Suprapubic skin (tissue), 4 donors: ENCODE measurements at regions not wholly inside any gene's neighbourhood (a gene's known extent, or its start where the extent isn't known, plus 50 kb on each side); places are given as distances from the start of the nearest gene placed in this dataset.

Source experiments
- DNase-seq, 2 donors: peaks; one replicate each; pipeline ENCODE4 v3.0.0-alpha.2; 2019; ENCODE audit warnings: low spot score in 2 of 2
- H3K27ac ChIP-seq: fragments of 200-600 bp; sonication (generic); one replicate; pipeline ENCODE4 v1.5.1; 2019
- H3K27me3 ChIP-seq: fragments of 200-600 bp; sonication (generic); one replicate; pipeline ENCODE4 v1.5.1; 2019
- H3K36me3 ChIP-seq: fragments of 200-600 bp; sonication (generic); one replicate; pipeline ENCODE4 v1.5.1; 2019
- H3K4me1 ChIP-seq: fragments of 200-600 bp; sonication (generic); one replicate; pipeline ENCODE4 v1.5.1; 2019
- H3K4me3 ChIP-seq: fragments of 200-600 bp; sonication (generic); one replicate; pipeline ENCODE4 v1.5.1; 2019; ENCODE audit warnings: mild to moderate bottlenecking
- H3K9me3 ChIP-seq: fragments of 200-600 bp; sonication (generic); one replicate; pipeline ENCODE4 v1.5.1; 2019
- CTCF ChIP-seq, 2 donors: fragments of 200-600 bp in 1 of 2; fragments of 450-650 bp in 1 of 2; sonication (generic) in 1 of 2; IDR thresholded peaks; one replicate each; pipeline ENCODE4 v1.5.1; 2016 to 2019; ENCODE audit warnings: antibody characterized with exemption in 2 of 2, mild to moderate bottlenecking in 1 of 2, moderate library complexity in 1 of 2
- EP300 ChIP-seq: sonication (generic); formaldehyde crosslinking; IDR thresholded peaks from one replicate; pipeline ENCODE4 v1.6.1; 2017; ENCODE audit warnings: antibody characterized with exemption
- POLR2A ChIP-seq, 2 donors: fragments of 450-650 bp; IDR thresholded peaks; one replicate each; pipeline ENCODE4 v1.6.1; 2017; ENCODE audit warnings: antibody characterized with exemption in 2 of 2, mild to moderate bottlenecking in 2 of 2, moderate library complexity in 2 of 2
- POLR2AphosphoS5 ChIP-seq, 3 donors: sonication (generic); formaldehyde crosslinking; IDR thresholded peaks; one replicate each; pipeline ENCODE4 v1.6.1; 2017; ENCODE audit warnings: antibody characterized with exemption in 3 of 3
- WGBS: methylation state at CpG from one replicate; pipeline ENCODE4 v1.1.5; 2018; 5-methylcytosine and 5-hydroxymethylcytosine counted together

- Histone ChIP-seq H3K27ac (no peak overlapping the region), H3K36me3 (no peaks in the 10 kb centered on the region), H3K4me3 (no peak overlapping the region), H3K27me3 (no peaks in the 10 kb centered on the region), H3K9me3 (no peaks in the 10 kb centered on the region), H3K4me1 (peaks cover 2% of the 10 kb centered on the region)
- no peak for TF ChIP-seq EP300
- TF ChIP-seq POLR2AphosphoS5 (IDR thresholded peaks at IDR 0.05): no peak
- TF ChIP-seq CTCF (IDR thresholded peaks at IDR 0.05): no peak
- no peak for TF ChIP-seq POLR2A (IDR thresholded peaks at IDR 0.05)
- 89% methylated on average over 3 of the region's 3 CpGs for WGBS
- DNase-seq: no peak
These were observed 252.9 kb upstream of the CBLB start for GRCh38 chr3:106121491-106122289.

DNA sequence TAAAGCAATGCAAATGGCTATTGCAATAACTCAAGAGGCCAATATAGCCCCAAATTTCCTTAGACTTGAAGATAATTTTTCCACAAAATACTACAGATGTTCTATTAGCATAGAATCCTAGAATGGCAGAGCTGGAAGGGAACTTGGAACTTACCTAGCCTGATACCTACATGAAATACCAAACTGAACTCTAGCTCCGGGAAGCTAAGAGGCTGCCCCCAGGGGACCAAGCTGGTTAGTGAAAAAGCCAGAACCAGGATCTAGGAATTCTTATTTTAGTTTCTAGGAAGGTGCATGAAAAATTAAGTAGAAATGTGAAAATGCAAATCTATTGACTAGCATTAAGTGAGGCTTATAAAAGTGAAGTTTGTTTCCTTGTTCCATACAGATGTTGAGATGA is 256.0 kb upstream of the CBLB start:
- Histone ChIP-seq H3K27ac (no peak overlapping the region), H3K4me1 (peaks cover 2% of the 10 kb centered on the region), H3K27me3 (no peaks in the 10 kb centered on the region), H3K9me3 (no peaks in the 10 kb centered on the region), H3K36me3 (no peaks in the 10 kb centered on the region), H3K4me3 (no peak overlapping the region)
- DNase-seq: no peak
- TF ChIP-seq CTCF (IDR thresholded peaks at IDR 0.05) (no peak), POLR2AphosphoS5 (IDR thresholded peaks at IDR 0.05) (no peak), EP300 (no peak), POLR2A (IDR thresholded peaks at IDR 0.05) (no peak)
- 79% methylated on average over 1 of the region's 1 CpG for WGBS

GRCh38 chr3:106125321-106125720 is 256.5 kb upstream of the CBLB start:
- H3K4me3 ChIP-seq: no peak overlapping the region
- no peak overlapping the region for H3K27ac ChIP-seq
- H3K9me3 ChIP-seq: no peaks in the 10 kb centered on the region
- 71% methylated on average over 3 of the region's 3 CpGs for WGBS
- H3K4me1 ChIP-seq: peaks cover 2% of the 10 kb centered on the region
- no peak for TF ChIP-seq POLR2A (IDR thresholded peaks at IDR 0.05)
- TF ChIP-seq POLR2AphosphoS5 (IDR thresholded peaks at IDR 0.05): no peak
- no peak for TF ChIP-seq CTCF (IDR thresholded peaks at IDR 0.05)
- no peak for TF ChIP-seq EP300
- no peak for DNase-seq
- H3K27me3 ChIP-seq: no peaks in the 10 kb centered on the region
- no peaks in the 10 kb centered on the region for H3K36me3 ChIP-seq

GRCh38 chr3:106126067-106126845 is 257.4 kb upstream of the CBLB start:
- Histone ChIP-seq H3K9me3 (no peaks in the 10 kb centered on the region), H3K4me3 (no peak overlapping the region), H3K27me3 (no peaks in the 10 kb centered on the region), H3K27ac (no peak overlapping the region), H3K4me1 (peaks cover 10% of the 10 kb centered on the region), H3K36me3 (no peaks in the 10 kb centered on the region)
- 60% methylated on average over 4 of the region's 4 CpGs for WGBS
- no peak for TF ChIP-seq POLR2A (IDR thresholded peaks at IDR 0.05)
- no peak for TF ChIP-seq POLR2AphosphoS5 (IDR thresholded peaks at IDR 0.05)
- no peak for TF ChIP-seq CTCF (IDR thresholded peaks at IDR 0.05)
- TF ChIP-seq EP300: no peak
- no peak for DNase-seq

GRCh38 chr3:106126846-106127235 is 258.0 kb upstream of the CBLB start:
- WGBS: 93% methylated on average over 4 of the region's 4 CpGs

More at GRCh38 chr3:106126846-106127235, 258.0 kb upstream of the CBLB start:
- DNase-seq: no peak
- peaks cover 11% of the 10 kb centered on the region for H3K4me1 ChIP-seq
- H3K36me3 ChIP-seq: no peaks in the 10 kb centered on the region
- no peaks in the 10 kb centered on the region for H3K27me3 ChIP-seq
- no peaks in the 10 kb centered on the region for H3K9me3 ChIP-seq
- H3K27ac ChIP-seq: no peak overlapping the region
- no peak overlapping the region for H3K4me3 ChIP-seq
- TF ChIP-seq POLR2AphosphoS5 (IDR thresholded peaks at IDR 0.05): no peak
- no peak for TF ChIP-seq POLR2A (IDR thresholded peaks at IDR 0.05)
- no peak for TF ChIP-seq CTCF (IDR thresholded peaks at IDR 0.05)
- TF ChIP-seq EP300: no peak
